ENCODE measurements at regions not wholly inside any gene's neighbourhood (a gene's known extent, or its start where the extent isn't known, plus 50 kb on each side); places are given as distances from the start of the nearest gene placed in this dataset.

DNA sequence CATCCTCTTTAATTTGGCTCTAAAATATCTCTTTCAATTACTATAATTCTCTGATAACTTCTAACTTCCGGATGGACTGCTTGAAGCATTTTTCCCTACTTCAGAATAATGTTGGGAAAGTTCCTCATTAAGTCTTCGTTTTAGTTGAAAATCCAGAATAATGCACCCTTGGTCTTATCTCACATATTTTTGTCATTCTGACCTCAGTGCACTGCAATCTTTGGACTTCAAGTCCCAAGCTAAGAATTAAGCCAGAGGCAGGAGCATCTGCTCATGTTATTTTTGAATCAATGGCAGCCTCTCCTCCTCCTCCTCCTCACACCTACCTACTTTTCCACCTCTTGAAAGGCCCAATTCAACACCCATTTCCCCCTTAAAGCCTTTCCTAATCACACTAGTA is 169.8 kb downstream of the CYYR1 start:
- TF ChIP-seq, protein P1, sequence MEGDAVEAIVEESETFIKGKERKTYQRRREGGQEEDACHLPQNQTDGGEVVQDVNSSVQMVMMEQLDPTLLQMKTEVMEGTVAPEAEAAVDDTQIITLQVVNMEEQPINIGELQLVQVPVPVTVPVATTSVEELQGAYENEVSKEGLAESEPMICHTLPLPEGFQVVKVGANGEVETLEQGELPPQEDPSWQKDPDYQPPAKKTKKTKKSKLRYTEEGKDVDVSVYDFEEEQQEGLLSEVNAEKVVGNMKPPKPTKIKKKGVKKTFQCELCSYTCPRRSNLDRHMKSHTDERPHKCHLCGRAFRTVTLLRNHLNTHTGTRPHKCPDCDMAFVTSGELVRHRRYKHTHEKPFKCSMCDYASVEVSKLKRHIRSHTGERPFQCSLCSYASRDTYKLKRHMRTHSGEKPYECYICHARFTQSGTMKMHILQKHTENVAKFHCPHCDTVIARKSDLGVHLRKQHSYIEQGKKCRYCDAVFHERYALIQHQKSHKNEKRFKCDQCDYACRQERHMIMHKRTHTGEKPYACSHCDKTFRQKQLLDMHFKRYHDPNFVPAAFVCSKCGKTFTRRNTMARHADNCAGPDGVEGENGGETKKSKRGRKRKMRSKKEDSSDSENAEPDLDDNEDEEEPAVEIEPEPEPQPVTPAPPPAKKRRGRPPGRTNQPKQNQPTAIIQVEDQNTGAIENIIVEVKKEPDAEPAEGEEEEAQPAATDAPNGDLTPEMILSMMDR (conservative IDR thresholded peaks at IDR 0.05; ENCODE audit: low read depth, low read length): no peak
- no peak overlapping the region for H3K4me3 ChIP-seq (ENCODE audit: low read length)
- DNase-seq (ENCODE audit: low read depth): no peak

DNA sequence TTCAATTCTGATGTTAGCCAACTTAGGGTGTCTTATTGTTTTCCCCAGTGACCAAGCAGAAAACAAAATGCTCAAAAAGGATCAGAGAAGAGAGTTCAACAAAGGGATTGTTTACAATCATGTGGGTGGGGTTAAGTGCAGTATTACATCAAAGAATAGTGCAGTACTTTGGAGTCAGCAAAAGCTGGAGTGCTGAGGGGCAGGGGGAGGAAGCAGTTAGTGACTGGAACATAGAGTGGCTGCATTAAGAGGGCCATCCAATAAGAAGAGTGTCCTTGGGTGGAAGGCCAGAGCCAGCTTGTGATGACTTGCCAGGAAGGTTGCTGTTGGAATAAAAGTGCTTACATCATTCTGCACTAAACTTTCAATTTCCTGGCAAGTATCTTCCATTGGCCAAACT is 175.5 kb downstream of the CYYR1 start:
- TF ChIP-seq, protein P1 (conservative IDR thresholded peaks at IDR 0.05; ENCODE audit: low read depth, low read length): no peak
- DNase-seq (ENCODE audit: low read depth): no peak
- H3K4me3 ChIP-seq (ENCODE audit: low read length): no peak overlapping the region

DNA sequence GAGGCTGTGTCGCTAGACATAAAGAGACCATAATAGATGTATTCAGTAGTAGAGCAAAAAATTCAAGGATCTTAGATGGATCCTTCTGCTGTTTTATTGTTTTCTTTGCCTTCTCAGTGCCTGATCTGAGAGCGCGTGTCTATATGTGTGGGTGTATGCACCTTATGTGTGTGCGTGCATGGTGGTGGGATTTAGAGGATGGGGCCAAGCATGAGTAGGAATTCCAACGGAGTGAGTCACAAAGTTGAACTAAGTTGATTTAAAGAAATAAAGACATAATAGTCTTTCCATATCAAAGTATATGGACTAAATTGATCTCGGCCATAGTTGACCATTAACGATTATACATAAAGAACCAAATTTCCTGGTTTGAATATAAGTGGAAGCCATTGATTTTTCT is 178.7 kb downstream of the CYYR1 start:
- H3K4me3 ChIP-seq (ENCODE audit: low read length): no peak overlapping the region
- TF ChIP-seq, protein P1 (conservative IDR thresholded peaks at IDR 0.05; ENCODE audit: low read depth, low read length): no peak
- DNase-seq (ENCODE audit: low read depth): no peak

DNA sequence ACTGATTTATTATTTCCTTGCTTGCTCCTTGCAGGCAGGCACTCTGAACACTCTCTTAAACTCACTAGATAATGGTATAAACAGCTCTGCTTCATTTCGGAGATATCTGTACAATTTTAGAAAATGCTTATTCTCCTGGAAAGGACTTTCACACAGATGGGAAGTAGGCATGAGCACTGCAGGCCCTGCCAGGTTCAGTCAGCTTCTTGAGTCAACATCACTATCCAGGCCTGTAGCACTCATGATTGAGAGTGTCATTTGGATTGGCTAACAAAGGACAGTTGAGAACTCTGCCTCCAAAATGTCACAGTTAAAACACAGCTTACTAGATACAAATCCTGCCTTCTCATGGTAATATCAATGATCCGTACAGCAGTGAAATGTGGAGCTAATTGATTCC is 181.9 kb downstream of the CYYR1 start:
- TF ChIP-seq, protein P1 (conservative IDR thresholded peaks at IDR 0.05; ENCODE audit: low read depth, low read length): no peak
- H3K4me3 ChIP-seq (ENCODE audit: low read length): no peak overlapping the region
- DNase-seq (ENCODE audit: low read depth): no peak

DNA sequence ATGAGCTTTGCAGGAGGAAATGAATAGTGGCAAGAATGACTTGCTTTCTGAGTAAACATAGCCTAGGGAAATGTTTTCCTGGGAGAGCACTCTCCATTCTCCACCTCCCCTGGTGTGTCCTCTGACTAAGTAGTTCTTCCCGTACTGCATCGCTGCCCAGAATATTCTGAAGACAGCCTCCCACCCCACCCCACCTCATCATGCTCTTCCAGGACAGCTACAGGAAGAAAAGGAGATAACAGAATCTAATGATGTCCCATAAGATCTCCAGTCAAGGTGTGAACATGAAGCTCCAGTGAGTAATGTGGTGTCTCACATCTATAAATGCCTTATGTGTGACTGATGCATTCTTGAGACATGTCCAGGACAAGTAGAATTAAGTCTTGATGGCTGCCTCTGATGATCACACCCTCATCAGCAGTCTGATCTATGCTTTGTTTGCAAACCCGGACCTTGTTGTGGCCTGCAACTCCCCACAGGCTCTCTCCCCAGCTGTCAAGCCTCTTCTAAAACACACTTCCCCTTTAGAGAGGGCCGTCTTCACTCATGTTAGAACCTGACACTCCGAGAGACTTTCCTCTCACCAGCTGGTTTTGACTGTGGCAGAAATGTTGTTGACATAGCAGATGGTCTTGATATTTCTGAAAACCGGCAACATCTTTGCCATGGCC is 183.0 kb downstream of the CYYR1 start:
- H3K4me3 ChIP-seq (ENCODE audit: low read length): no peak overlapping the region
- no peak for DNase-seq (ENCODE audit: low read depth)
- TF ChIP-seq, protein P1 (conservative IDR thresholded peaks at IDR 0.05; ENCODE audit: low read depth, low read length): no peak

DNA sequence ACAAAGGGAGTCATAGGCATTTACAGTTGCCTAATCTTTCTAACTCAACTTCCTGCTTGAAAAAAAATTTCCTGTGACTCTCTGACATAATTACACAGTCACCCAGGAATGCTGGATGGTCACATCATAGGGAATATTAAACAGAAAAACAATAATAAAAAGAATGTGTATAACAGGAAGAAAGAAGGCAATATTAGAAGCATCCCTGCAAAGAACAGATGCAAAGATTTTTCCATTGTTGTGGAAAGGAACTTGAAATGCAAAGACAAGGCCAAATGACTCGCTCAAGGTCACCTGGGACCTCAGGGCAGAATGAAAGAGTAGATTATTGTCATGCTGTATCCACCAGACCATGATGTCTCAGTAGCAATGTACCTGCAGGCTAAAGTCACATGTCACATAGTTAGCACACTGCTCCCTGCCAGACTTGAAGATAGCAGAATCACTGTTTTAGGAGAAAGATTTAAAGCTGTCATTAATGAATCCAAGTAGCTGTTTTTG is 184.3 kb downstream of the CYYR1 start:
- H3K4me3 ChIP-seq (ENCODE audit: low read length): no peak overlapping the region
- TF ChIP-seq, protein P1 (conservative IDR thresholded peaks at IDR 0.05; ENCODE audit: low read depth, low read length): no peak
- DNase-seq (ENCODE audit: low read depth): no peak

DNA sequence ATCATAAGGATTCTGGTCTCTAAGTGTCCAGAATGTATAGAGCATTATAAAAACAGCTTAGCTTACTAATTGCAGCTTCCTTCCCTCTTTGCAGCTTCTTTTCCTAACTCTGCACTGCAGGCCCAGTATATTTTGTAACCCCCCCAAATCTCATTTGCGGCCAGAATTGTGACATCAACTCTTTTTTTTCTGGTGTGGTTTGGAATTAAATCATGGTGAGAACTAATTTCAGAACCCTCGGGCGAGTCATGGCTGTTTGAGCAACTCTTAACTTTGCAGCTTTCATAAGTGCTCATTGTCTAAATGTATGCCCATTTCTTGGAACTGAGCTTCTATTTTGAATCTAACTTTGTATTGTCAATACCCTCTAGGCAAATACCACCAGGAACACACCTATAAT is 187.4 kb downstream of the CYYR1 start:
- TF ChIP-seq, protein P1 (conservative IDR thresholded peaks at IDR 0.05; ENCODE audit: low read depth, low read length): no peak
- DNase-seq (ENCODE audit: low read depth): no peak

More for the DNA sequence above, 187.4 kb downstream of the CYYR1 start:
- no peak overlapping the region for H3K4me3 ChIP-seq (ENCODE audit: low read length)

All from retinal pigment epithelial cell (primary cell).